HG03280 (cell line): ENCODE measurements at regions not wholly inside any gene's neighbourhood (a gene's known extent, or its start where the extent isn't known, plus 50 kb on each side); places are given as distances from the start of the nearest gene placed in this dataset.
"Not testable (repeated sequence)": the region's sequence is repeated elsewhere in the genome, so short reads cannot be mapped to it uniquely, and the experiment has no call there.

Experiments
- ATAC-seq: cut with Tn5 transposase; IDR thresholded peaks from one replicate; pipeline ENCODE4 v1.9.1; 2021; ENCODE audit warnings: mild to moderate bottlenecking, moderate library complexity; ENCODE audit not compliant: unreplicated experiment

DNA sequence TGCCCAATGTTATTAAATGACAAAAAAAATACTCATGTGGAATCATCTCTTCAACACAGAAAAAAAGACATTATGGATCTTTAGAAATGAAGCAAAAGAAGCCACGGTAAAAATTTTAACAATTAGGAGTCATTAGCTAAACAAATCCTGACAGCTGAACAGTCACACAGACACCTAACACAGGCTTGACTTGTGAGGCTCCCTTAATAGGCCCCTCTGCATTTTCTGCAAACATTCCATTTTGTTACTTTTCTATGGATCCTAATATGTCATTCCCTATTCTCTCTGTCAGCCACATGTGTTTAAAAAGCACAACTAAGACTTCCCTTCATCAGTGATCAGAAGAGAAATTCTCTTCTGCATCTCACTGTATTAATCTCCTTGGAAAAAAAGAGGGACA lies 1331.5 kb downstream of the CDH8 start:
- no peak for ATAC-seq

DNA sequence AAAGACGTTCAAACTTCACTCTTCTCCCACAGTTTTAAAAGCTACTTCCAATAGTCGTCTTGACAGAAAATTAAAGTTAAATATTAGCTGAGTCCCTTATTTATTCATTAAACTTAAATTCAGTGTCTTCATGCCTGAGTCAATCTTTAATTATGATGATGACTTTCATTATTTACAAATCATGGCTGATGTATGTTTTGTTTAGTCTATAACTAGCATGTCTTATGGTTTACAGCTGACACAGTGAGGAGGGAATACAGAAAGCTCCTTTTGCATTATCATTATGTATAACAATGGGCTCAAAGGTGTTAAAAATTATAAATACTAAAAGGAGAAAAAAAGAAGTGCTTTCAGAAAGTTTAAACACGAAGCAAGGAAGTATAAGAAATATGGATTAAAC lies 1333.1 kb downstream of the CDH8 start:
- no peak for ATAC-seq

GRCh38 chr16:60686824-60687223 lies 1349.4 kb downstream of the CDH8 start:
- no peak for ATAC-seq

- no peak for ATAC-seq
Measured at GRCh38 chr16:60684002-60684401, 1352.2 kb downstream of the CDH8 start.

DNA sequence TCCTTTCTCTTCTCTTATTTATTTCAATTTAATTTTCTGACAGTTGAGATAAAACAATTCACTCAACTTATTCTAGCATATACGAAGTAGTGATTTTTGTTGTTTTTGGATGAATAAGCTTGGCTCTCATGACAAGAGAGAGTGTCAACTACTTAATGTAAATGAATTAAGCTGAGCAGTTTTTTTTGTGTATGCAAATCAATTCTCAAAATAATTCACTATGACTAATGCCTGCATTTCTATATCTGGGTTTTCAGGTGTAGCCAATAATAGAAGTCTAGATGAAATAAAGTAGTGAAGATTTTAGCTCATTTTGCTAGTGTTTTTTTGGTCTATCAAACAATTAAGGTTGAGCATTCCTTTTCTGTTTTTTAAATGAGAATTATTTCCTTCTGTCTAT lies 1354.0 kb downstream of the CDH8 start:
- no peak for ATAC-seq

- no peak for ATAC-seq
Measured at GRCh38 chr16:60681043-60681442, 1355.2 kb downstream of the CDH8 start.

GRCh38 chr16:60675022-60675421 lies 1361.2 kb downstream of the CDH8 start:
- no peak for ATAC-seq

DNA sequence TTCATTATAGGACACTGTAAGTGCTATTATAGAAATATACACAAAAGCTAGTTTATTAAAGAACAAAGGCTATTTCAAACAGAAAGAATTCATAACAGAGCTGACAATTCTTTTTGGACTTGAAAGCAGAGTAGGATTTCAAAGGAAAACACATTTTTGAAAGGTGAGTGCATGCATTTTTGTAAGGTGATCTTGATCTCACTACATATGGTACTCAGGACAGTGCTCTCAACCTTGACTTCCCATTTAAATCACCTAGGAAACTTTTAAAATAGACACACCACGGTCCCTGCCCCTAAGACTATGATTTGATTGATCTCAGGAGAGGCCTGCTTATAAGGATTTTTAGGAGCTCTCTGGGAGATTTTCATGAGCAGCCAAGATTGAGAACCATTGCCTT lies 1362.0 kb downstream of the CDH8 start:
- ATAC-seq = no peak

GRCh38 chr16:60655514-60656153 lies 1380.6 kb downstream of the CDH8 start:
- no peak for ATAC-seq

DNA sequence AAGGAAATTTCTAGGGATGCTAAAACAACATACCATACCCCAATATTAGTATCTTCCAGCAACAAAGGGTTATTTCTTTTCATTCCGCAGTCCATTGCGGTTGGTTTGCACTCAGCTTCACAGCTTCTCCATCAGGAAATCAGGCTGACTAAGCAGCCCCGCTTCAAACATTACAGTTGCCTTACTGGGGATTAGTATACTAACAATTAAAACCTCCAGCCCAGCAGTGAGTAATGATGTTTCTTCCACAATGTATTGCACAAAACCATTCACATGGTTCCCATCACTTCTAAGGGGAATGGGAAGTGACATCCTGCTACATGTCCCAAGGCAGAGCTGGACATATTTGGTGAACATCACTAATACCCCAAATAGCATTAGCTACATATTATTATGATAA lies 1384.9 kb downstream of the CDH8 start:
- ATAC-seq = no peak

DNA sequence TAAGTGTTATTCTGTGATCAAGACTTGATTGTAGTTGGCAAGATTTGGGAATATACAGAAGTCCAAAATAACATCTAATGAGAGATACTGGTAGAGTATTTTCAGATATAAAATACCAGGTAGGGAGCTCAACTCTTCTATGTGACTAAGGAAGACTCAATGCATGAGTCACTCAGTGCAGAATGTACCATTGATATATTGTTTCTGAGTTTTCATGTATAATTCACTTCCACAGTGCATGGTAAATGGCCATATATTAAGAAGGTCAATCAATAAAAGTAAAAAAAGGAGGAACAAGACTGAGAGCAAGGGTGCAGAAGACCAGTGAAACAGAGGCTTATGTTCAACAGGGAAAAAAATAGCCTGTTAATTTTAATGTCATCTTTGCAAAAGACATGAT lies 1387.9 kb downstream of the CDH8 start:
- no peak for ATAC-seq

DNA sequence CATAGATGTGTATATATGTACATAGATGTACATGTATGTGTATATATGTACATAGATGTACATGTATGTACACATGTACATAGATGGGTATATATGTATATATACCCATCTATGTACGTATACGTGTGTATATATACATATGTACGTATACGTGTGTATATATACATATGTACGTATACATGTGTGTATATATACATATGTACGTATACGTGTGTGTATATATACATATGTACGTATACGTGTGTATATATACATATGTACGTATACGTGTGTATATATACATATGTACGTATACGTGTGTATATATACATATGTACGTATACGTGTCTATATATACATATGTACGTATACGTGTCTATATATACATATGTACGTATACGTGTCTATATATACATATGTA lies 1388.8 kb downstream of the CDH8 start:
- not testable (repeated sequence) for ATAC-seq

DNA sequence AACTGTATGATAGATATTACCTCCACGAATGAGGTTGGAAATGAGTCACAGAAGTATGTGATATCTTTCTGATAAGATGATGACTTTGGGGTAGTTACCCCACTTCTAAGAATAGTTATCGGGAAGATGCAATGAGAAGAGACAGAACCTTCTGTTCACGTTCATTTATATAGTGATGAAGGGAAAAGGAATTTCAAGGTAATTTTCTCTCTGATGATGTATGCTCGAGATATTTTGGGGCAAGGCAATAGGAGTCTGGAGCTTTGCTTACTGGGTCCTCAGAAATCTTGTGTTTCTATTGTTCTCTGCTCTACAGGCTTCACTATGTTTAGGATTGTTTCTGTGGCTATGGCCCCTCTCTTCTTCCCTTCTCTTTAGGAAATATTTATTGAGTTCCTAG lies 1389.6 kb downstream of the CDH8 start:
- no peak for ATAC-seq

- ATAC-seq = no peak
Measured at GRCh38 chr16:60645541-60645940, 1390.7 kb downstream of the CDH8 start.

GRCh38 chr16:60642956-60643355 lies 1393.3 kb downstream of the CDH8 start:
- ATAC-seq = no peak

- ATAC-seq = no peak
Measured at GRCh38 chr16:60641067-60641665, 1395.1 kb downstream of the CDH8 start.

- ATAC-seq = no peak
Measured at GRCh38 chr16:60640038-60640437, 1396.2 kb downstream of the CDH8 start.

DNA sequence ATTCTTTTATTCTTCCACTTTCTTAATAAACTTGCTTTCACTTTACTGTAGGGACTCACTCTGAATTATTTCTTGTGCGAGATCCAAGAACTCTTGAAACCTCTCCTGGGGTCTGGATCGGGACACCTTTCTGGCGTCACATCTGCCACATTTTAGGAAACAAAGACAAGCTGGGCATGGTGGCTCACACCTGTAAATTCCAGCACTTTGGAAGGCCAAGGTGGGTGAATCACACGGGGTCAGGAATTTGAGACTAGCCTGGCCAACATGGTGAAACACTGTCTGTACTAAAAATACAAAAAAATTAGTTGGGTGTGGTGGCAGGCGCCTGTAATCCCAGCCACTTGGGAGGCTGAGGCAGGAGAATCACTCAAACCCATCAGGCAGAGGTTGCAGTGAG lies 1399.6 kb downstream of the CDH8 start:
- ATAC-seq = not testable (repeated sequence)

DNA sequence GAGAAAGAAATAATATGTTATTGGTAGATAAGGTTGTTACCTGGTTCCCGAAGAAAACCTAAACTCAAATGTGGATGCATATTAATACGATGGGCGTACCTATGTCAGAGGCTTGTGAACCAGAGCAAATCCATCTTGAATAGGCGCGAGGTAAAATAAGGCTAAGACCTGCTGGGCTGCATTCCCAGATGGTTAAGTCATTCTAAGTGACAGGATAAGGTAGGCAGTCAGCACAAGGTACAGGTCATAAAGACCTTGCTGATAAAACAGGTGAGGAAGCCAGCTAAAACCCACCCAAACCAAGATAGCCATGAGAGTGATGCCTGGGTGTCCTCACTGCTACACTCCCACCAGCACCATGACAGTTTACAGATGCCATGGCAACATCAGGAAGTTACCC lies 1400.1 kb downstream of the CDH8 start:
- no peak for ATAC-seq

- ATAC-seq = no peak
Measured at GRCh38 chr16:60635548-60635947, 1400.7 kb downstream of the CDH8 start.

- no peak for ATAC-seq
Measured at GRCh38 chr16:60611844-60612243, 1424.4 kb downstream of the CDH8 start.

GRCh38 chr16:60608971-60609370 lies 1427.3 kb downstream of the CDH8 start:
- ATAC-seq = no peak

DNA sequence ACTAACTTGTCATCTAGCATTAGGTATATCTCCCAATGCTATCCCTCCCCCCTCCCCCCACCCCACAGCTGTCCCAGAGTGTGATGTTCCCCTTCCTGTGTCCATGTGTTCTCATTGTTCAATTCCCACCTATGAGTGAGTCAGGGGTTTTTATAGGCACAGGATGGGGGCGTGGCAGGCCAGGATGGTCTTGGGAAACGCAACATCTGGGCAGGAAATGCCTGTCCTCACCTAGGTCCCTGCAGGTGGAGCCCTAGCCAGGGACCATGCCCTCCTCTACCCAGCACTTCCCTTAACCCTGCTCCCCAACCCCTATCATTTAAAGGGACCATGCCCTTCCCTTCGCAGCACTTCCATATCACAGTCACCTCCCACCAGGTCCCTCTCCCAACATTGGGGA lies 1430.6 kb downstream of the CDH8 start:
- not testable (repeated sequence) for ATAC-seq
